ENCODE measurements at regions not wholly inside any gene's neighbourhood (a gene's known extent, or its start where the extent isn't known, plus 50 kb on each side); places are given as distances from the start of the nearest gene placed in this dataset.

DNA sequence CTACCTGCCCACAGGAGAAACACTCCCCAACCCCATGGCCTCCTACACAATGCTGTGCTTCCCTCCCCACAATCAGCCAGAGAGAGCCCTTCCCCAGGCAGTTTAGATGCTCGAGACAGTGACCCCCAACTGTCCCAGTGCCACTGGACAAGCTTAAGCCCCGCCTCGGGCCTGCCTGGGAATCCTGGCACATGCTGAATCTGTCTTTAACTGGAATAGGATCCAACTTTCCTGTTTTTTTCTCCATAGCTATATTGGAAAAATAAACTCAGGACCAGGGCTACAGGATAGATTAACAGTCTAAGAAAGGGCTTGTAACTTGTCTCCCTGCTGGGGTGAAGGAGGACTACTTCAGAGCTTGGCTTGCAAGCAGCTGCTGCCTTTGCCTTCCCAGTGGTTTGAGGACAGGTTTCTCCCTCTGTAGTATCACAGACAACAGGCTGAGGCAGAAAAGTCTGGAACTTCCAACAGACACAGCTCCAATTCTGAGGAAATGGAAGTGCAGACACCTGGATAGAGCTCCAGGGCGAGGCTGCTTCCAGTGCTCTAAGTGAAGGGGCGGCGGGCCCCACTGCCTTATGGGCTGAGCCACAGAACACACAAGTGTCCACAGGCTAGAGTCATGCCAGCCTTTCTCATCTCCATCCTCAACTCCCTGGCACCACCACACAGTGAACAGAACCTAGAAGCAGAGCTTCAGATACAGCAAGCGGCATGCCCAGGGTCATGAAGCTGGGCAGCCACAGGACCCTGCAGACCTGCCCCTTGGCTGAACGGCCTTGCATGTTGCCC, 228.3 kb downstream of the TUBA3C start:
- no peak for TF ChIP-seq CTCF (IDR thresholded peaks at IDR 0.05)
- H3K27me3 ChIP-seq (ENCODE audit: control insufficient read depth, insufficient read depth, low read length) = no peaks in the 10 kb centered on the region

GRCh38 chr13:18952225-18953016, 229.2 kb downstream of the TUBA3C start:
- intact Hi-C loops (cut with micrococcal nuclease) = no loop called here
- DNase-seq (no peak), ATAC-seq (no peak)
- Mint-ChIP-seq H3K9me3 (peaks cover 17 to 19% of the 10 kb centered on the region in 2 donors), H3K4me1 (no peaks in the 10 kb centered on the region), H3K36me3 (no peaks in the 10 kb centered on the region), H3K27me3 (ENCODE audit: low read depth in 2 of 2) (no peaks in the 10 kb centered on the region), H3K4me3 (no peak overlapping the region), H3K27ac (no peak overlapping the region)
- no peaks in the 10 kb centered on the region for H3K4me1 ChIP-seq (ENCODE audit: control insufficient read depth, insufficient read depth, low read length)
- H3K4me3 ChIP-seq (ENCODE audit: low read length) = no peak overlapping the region
- H3K27ac ChIP-seq (ENCODE audit: low read length) = no peak overlapping the region
- no peaks in the 10 kb centered on the region for H3K27me3 ChIP-seq (ENCODE audit: control insufficient read depth, insufficient read depth, low read length)
- 80% methylated on average over 18 of the region's 18 CpGs for WGBS (ENCODE audit: insufficient coverage)
- TF ChIP-seq CTCF (IDR thresholded peaks at IDR 0.05) = no peak
- H3K9me3 ChIP-seq (ENCODE audit: control insufficient read depth, insufficient read depth, low read length) = peaks cover under 1% of the 10 kb centered on the region
- no peaks in the 10 kb centered on the region for H3K36me3 ChIP-seq (ENCODE audit: control insufficient read depth, insufficient read depth, low read length)

More for the DNA sequence above, 228.3 kb downstream of the TUBA3C start:
- H3K4me3 Mint-ChIP-seq = no peak overlapping the region
- no peak for DNase-seq
- no peaks in the 10 kb centered on the region for H3K36me3 Mint-ChIP-seq
- intact Hi-C loops (cut with micrococcal nuclease) = no loop called here
- Histone ChIP-seq H3K36me3 (ENCODE audit: control insufficient read depth, insufficient read depth, low read length) (no peaks in the 10 kb centered on the region), H3K4me1 (ENCODE audit: control insufficient read depth, insufficient read depth, low read length) (no peaks in the 10 kb centered on the region), H3K9me3 (ENCODE audit: control insufficient read depth, insufficient read depth, low read length) (peaks cover 6% of the 10 kb centered on the region), H3K4me3 (ENCODE audit: low read length) (no peak overlapping the region), H3K27ac (ENCODE audit: low read length) (no peak overlapping the region)
- no peaks in the 10 kb centered on the region for H3K4me1 Mint-ChIP-seq
- H3K27me3 Mint-ChIP-seq (ENCODE audit: low read depth in 2 of 2) = no peaks in the 10 kb centered on the region
- ATAC-seq = no peak
- H3K9me3 Mint-ChIP-seq = peaks cover 12 to 15% of the 10 kb centered on the region in 2 donors
- WGBS (ENCODE audit: insufficient coverage) = 72% methylated on average over 8 of the region's 8 CpGs
- no peak overlapping the region for H3K27ac Mint-ChIP-seq

- Histone ChIP-seq H3K9me3 (ENCODE audit: control insufficient read depth, insufficient read depth, low read length) (no peaks in the 10 kb centered on the region), H3K27me3 (ENCODE audit: control insufficient read depth, insufficient read depth, low read length) (no peaks in the 10 kb centered on the region), H3K4me3 (ENCODE audit: low read length) (no peak overlapping the region), H3K4me1 (ENCODE audit: control insufficient read depth, insufficient read depth, low read length) (no peaks in the 10 kb centered on the region), H3K36me3 (ENCODE audit: control insufficient read depth, insufficient read depth, low read length) (no peaks in the 10 kb centered on the region), H3K27ac (ENCODE audit: low read length) (no peak overlapping the region)
- no peak for TF ChIP-seq CTCF (IDR thresholded peaks at IDR 0.05)
- intact Hi-C loops (cut with micrococcal nuclease) = no loop called here
- WGBS (ENCODE audit: insufficient coverage) = 94% methylated on average over 13 of the region's 13 CpGs
- Mint-ChIP-seq H3K4me3 (no peak overlapping the region), H3K36me3 (no peaks in the 10 kb centered on the region), H3K27ac (no peak overlapping the region), H3K27me3 (ENCODE audit: low read depth in 2 of 2) (no peaks in the 10 kb centered on the region), H3K4me1 (no peaks in the 10 kb centered on the region), H3K9me3 (peaks cover 12% of the 10 kb centered on the region in 2 donors)
- DNase-seq = no peak
- no peak for ATAC-seq
Measured at GRCh38 chr13:18951412-18951811, 230.2 kb downstream of the TUBA3C start.

Measured in natural killer cell (primary cell).